Stimulated activated naive CD8-positive, alpha-beta T cell treated with anti-CD3 and anti-CD28 coated beads, Interleukin-15, Interleukin-2, amounts not matched to agents 100 ng/mL and 50 ng/mL, for 24 hours (primary cell): ENCODE measurements at regions not wholly inside any gene's neighbourhood (a gene's known extent, or its start where the extent isn't known, plus 50 kb on each side); places are given as distances from the start of the nearest gene placed in this dataset.

Experiments used
- H3K27ac Mint-ChIP-seq: one replicate; pipeline ENCODE4 v1.8.0; 2021; ENCODE audit warnings: mild to moderate bottlenecking, mixed read lengths
- H3K27me3 Mint-ChIP-seq: one replicate; pipeline ENCODE4 v1.8.0; 2021; ENCODE audit warnings: mixed read lengths
- H3K36me3 Mint-ChIP-seq: one replicate; pipeline ENCODE4 v1.8.0; 2021; ENCODE audit warnings: low read depth, mixed read lengths
- H3K4me1 Mint-ChIP-seq: one replicate; pipeline ENCODE4 v1.8.0; 2021; ENCODE audit warnings: low read depth, mixed read lengths
- H3K4me3 Mint-ChIP-seq: one replicate; pipeline ENCODE4 v1.8.0; 2021; ENCODE audit warnings: mild to moderate bottlenecking, mixed read lengths
- H3K9me3 Mint-ChIP-seq: one replicate; pipeline ENCODE4 v1.8.0; 2021; ENCODE audit warnings: mixed read lengths

DNA sequence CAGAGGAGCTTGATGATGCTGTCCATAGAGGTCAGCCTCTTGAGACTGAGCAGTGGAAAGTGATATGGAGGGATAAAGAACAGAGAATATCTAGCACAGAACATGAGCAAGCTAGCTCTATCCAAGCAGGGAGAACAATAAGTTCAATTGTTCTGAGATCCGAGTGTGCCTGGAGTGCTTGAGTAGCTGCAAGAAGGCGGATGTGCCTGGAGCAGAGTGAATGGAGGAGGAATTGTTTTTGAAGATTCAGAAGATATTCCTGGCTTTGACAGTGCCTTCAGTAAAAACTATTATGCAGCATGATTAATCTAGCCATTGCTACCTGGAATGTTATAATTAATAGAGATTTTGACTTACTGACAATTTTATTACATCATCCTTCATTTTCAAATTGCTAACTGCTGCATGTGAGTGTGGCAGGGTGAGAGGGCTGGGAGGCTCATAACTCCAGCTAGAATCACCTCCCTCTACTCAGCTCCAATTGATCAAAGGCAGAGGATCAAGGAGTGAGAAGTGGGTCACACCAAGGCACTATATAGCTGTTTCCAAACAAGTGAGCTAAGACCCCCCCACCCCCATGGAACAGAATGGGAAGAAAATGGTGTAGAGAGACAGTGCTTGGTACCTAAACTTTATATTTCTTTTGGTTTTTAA, 302.8 kb downstream of the ADRA2A start:
- H3K36me3 Mint-ChIP-seq = no peaks in the 10 kb centered on the region
- no peaks in the 10 kb centered on the region for H3K9me3 Mint-ChIP-seq
- peaks cover 12% of the 10 kb centered on the region for H3K27me3 Mint-ChIP-seq
- H3K4me3 Mint-ChIP-seq = no peak overlapping the region
- no peaks in the 10 kb centered on the region for H3K4me1 Mint-ChIP-seq
- H3K27ac Mint-ChIP-seq = no peak overlapping the region

DNA sequence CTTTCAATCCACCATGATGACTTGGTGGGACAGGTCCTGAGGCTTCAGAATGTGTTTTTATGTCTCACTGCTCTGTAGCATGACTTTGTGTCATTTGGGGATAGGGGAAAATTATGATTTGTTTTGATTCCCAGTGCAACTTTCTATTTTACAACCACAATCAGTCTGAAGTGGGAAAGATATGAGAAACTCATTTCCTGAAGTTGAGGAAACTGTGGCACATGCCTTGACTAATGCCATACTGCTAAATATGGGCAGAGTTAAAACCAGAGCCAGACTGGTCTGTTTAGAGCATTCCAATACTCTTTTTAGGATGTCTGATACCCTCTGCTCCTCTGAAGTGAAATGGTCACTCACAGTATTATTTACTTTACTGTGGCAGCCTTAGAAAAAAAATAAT, 307.7 kb downstream of the ADRA2A start:
- H3K9me3 Mint-ChIP-seq = no peaks in the 10 kb centered on the region
- no peaks in the 10 kb centered on the region for H3K36me3 Mint-ChIP-seq
- peaks cover 8% of the 10 kb centered on the region for H3K27me3 Mint-ChIP-seq
- no peak overlapping the region for H3K27ac Mint-ChIP-seq
- H3K4me1 Mint-ChIP-seq = no peaks in the 10 kb centered on the region
- H3K4me3 Mint-ChIP-seq = no peak overlapping the region

DNA sequence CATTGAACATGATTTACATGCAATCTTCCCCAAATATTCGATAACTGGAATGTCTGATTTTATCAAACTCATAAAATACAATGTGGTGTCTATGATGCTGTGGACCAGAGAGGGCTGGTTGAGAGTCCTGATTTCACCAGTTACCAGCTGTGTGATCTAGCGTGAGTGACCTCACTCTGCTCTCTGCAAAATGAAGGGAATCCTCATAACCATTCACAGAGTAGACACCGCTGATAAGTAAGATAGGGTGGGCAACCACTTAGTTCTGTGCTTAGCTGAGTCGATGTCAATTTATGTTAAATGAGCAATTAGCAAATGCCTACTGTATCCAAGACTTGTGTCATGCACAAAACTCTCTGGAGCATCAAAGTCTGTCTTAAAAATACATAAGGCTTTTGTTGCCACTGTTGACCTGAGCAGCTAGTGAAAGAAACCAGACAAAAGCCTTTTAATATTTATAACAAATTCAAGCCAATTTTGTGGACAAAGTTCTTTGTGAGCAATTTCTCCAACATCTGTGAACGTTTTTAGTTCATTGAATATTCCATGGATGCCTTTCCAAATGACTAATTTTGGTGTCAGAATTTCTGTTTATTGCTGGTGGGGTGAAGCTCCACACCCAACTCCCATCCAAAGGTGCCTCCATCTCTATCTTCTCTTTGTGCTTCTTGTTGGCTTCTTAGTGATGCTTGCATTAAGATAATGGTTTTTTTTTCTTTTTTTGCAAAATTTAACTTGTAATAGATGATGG, 314.2 kb downstream of the ADRA2A start:
- H3K9me3 Mint-ChIP-seq = no peaks in the 10 kb centered on the region
- no peak overlapping the region for H3K27ac Mint-ChIP-seq
- no peaks in the 10 kb centered on the region for H3K36me3 Mint-ChIP-seq
- H3K4me3 Mint-ChIP-seq = no peak overlapping the region
- no peaks in the 10 kb centered on the region for H3K27me3 Mint-ChIP-seq
- H3K4me1 Mint-ChIP-seq = no peaks in the 10 kb centered on the region

DNA sequence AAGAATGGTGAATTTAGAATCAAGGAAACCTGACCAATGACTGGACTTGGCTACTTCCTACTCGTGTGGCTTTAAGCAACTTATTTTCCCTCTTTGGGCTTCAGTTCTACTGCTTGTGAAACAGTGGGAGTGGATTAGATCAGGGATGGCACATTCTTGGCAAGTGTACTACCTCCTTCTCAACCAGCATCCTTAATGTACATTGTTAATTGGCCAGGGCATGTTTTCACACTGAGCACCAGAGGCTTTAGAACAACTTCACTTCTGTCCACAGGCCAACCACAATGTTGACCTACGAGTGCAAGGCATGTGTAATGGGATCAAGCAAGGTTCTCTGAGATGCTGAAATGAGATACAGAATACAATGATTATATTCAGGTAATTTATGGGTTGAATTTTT, 315.3 kb downstream of the ADRA2A start:
- Mint-ChIP-seq H3K27ac (no peak overlapping the region), H3K27me3 (no peaks in the 10 kb centered on the region), H3K36me3 (no peaks in the 10 kb centered on the region), H3K9me3 (no peaks in the 10 kb centered on the region), H3K4me3 (no peak overlapping the region), H3K4me1 (no peaks in the 10 kb centered on the region)

GRCh38 chr10:111392910-111393309, 316.1 kb downstream of the ADRA2A start:
- H3K36me3 Mint-ChIP-seq = no peaks in the 10 kb centered on the region
- no peak overlapping the region for H3K4me3 Mint-ChIP-seq
- no peaks in the 10 kb centered on the region for H3K9me3 Mint-ChIP-seq
- H3K4me1 Mint-ChIP-seq = no peaks in the 10 kb centered on the region
- H3K27ac Mint-ChIP-seq = no peak overlapping the region
- no peaks in the 10 kb centered on the region for H3K27me3 Mint-ChIP-seq

- Mint-ChIP-seq H3K27me3 (peaks cover 11% of the 10 kb centered on the region), H3K27ac (no peak overlapping the region), H3K4me1 (no peaks in the 10 kb centered on the region), H3K9me3 (no peaks in the 10 kb centered on the region), H3K4me3 (no peak overlapping the region), H3K36me3 (no peaks in the 10 kb centered on the region)
These were observed 333.9 kb downstream of the ADRA2A start for GRCh38 chr10:111410740-111411139.

- peaks cover 8% of the 10 kb centered on the region for H3K27me3 Mint-ChIP-seq
- H3K4me1 Mint-ChIP-seq = no peaks in the 10 kb centered on the region
- H3K9me3 Mint-ChIP-seq = no peaks in the 10 kb centered on the region
- H3K36me3 Mint-ChIP-seq = no peaks in the 10 kb centered on the region
- no peak overlapping the region for H3K4me3 Mint-ChIP-seq
- H3K27ac Mint-ChIP-seq = no peak overlapping the region
These were observed 348.6 kb downstream of the ADRA2A start for GRCh38 chr10:111425459-111425858.

- Mint-ChIP-seq H3K4me1 (no peaks in the 10 kb centered on the region), H3K27me3 (no peaks in the 10 kb centered on the region), H3K36me3 (no peaks in the 10 kb centered on the region), H3K27ac (no peak overlapping the region), H3K4me3 (no peak overlapping the region), H3K9me3 (no peaks in the 10 kb centered on the region)
These were observed 352.6 kb downstream of the ADRA2A start for GRCh38 chr10:111429288-111430028.

- no peaks in the 10 kb centered on the region for H3K27me3 Mint-ChIP-seq
- no peaks in the 10 kb centered on the region for H3K9me3 Mint-ChIP-seq
- no peak overlapping the region for H3K27ac Mint-ChIP-seq
- no peak overlapping the region for H3K4me3 Mint-ChIP-seq
- no peaks in the 10 kb centered on the region for H3K4me1 Mint-ChIP-seq
- no peaks in the 10 kb centered on the region for H3K36me3 Mint-ChIP-seq
These were observed 353.2 kb downstream of the ADRA2A start for GRCh38 chr10:111430070-111430469.

GRCh38 chr10:111432588-111432987, 355.8 kb downstream of the ADRA2A start:
- Mint-ChIP-seq H3K9me3 (no peaks in the 10 kb centered on the region), H3K27ac (no peak overlapping the region), H3K27me3 (no peaks in the 10 kb centered on the region), H3K4me1 (no peaks in the 10 kb centered on the region), H3K36me3 (no peaks in the 10 kb centered on the region), H3K4me3 (no peak overlapping the region)

- Mint-ChIP-seq H3K9me3 (no peaks in the 10 kb centered on the region), H3K27ac (no peak overlapping the region), H3K27me3 (no peaks in the 10 kb centered on the region), H3K36me3 (no peaks in the 10 kb centered on the region), H3K4me3 (no peak overlapping the region), H3K4me1 (no peaks in the 10 kb centered on the region)
These were observed 359.0 kb downstream of the ADRA2A start for GRCh38 chr10:111435871-111436270.

GRCh38 chr10:111439034-111439842, 362.4 kb downstream of the ADRA2A start:
- H3K4me3 Mint-ChIP-seq = no peak overlapping the region
- H3K27me3 Mint-ChIP-seq = no peaks in the 10 kb centered on the region
- no peaks in the 10 kb centered on the region for H3K9me3 Mint-ChIP-seq
- H3K27ac Mint-ChIP-seq = no peak overlapping the region
- H3K36me3 Mint-ChIP-seq = no peaks in the 10 kb centered on the region
- H3K4me1 Mint-ChIP-seq = no peaks in the 10 kb centered on the region

DNA sequence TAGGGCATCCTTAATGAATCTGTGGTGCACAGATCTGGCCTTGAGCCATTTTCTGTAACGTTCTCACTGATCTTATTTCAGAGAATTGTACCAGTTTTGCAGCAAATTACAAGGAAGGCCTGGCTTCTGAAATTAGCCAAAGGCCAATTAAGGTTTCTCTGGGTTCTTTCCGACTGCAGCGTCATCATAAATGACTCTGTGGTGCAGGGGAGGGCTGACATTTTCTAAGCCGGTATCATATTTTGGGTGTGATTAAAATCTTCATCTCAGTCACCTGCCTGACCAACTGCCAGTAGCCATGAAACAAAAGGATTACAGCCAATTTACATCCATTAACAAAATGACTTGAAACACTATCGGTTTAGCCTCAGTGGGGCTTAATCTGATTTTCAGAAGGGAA, 363.7 kb downstream of the ADRA2A start:
- Mint-ChIP-seq H3K27ac (no peak overlapping the region), H3K4me3 (no peak overlapping the region), H3K27me3 (no peaks in the 10 kb centered on the region)

DNA sequence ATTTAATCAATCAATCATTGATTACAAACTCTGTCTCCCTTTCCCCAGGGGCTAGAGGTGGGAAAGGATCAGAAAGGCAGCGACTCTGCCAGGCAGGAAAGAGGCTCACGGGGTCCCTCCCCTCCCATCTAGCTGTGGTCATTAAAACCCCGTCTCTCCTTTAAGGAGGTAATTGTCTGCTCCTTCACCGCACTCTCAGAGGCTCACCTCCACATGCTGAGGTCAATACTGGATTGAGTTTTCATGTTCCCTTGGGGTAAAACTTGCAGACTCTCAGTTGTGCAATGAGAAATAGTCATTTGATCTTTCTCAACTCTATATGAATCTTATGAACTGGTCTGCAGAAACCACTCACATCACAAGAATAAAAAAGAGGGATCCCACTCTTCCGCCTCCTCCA, 368.8 kb downstream of the ADRA2A start:
- peaks cover 9% of the 10 kb centered on the region for H3K9me3 Mint-ChIP-seq

More for the DNA sequence above, 363.7 kb downstream of the ADRA2A start:
- Mint-ChIP-seq H3K4me1 (no peaks in the 10 kb centered on the region), H3K9me3 (no peaks in the 10 kb centered on the region), H3K36me3 (no peaks in the 10 kb centered on the region)

GRCh38 chr10:111446966-111447365, 370.1 kb downstream of the ADRA2A start:
- H3K4me3 Mint-ChIP-seq = no peak overlapping the region
- H3K9me3 Mint-ChIP-seq = peaks cover 9% of the 10 kb centered on the region
- no peak overlapping the region for H3K27ac Mint-ChIP-seq
- no peaks in the 10 kb centered on the region for H3K36me3 Mint-ChIP-seq
- H3K4me1 Mint-ChIP-seq = no peaks in the 10 kb centered on the region
- H3K27me3 Mint-ChIP-seq = no peaks in the 10 kb centered on the region

More for the DNA sequence above, 368.8 kb downstream of the ADRA2A start:
- Mint-ChIP-seq H3K4me1 (no peaks in the 10 kb centered on the region), H3K4me3 (no peak overlapping the region), H3K27ac (no peak overlapping the region), H3K36me3 (no peaks in the 10 kb centered on the region), H3K27me3 (no peaks in the 10 kb centered on the region)
